ENCODE measurements at regions not wholly inside any gene's neighbourhood (a gene's known extent, or its start where the extent isn't known, plus 50 kb on each side); places are given as distances from the start of the nearest gene placed in this dataset.

DNA sequence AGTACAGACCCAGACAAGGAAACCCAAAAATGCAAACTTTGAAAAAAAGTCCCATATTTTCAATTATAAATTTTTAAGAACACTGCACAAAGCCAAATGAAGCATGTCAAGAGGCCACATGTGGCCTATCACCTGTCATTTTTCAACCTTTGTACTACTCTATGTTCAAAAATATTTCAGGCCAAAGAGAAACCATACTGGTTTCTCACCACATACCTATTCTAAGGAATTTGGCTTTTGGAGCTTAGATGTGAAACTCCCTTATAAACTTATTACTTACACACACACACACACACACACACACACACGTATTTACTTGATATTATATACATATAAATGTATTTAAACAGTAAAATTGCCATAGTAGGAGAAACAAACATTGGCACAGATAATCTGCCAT lies 338.7 kb downstream of the TXNL1 start:
- H3K4me3 ChIP-seq: no peak overlapping the region
- DNase-seq (no peak), ATAC-seq (no peak)
- no peaks in the 10 kb centered on the region for H3K4me1 ChIP-seq (ENCODE audit: low read depth)
- intact Hi-C loops (cut with DNase I, micrococcal nuclease): no loop called here
- TF ChIP-seq, protein P1, sequence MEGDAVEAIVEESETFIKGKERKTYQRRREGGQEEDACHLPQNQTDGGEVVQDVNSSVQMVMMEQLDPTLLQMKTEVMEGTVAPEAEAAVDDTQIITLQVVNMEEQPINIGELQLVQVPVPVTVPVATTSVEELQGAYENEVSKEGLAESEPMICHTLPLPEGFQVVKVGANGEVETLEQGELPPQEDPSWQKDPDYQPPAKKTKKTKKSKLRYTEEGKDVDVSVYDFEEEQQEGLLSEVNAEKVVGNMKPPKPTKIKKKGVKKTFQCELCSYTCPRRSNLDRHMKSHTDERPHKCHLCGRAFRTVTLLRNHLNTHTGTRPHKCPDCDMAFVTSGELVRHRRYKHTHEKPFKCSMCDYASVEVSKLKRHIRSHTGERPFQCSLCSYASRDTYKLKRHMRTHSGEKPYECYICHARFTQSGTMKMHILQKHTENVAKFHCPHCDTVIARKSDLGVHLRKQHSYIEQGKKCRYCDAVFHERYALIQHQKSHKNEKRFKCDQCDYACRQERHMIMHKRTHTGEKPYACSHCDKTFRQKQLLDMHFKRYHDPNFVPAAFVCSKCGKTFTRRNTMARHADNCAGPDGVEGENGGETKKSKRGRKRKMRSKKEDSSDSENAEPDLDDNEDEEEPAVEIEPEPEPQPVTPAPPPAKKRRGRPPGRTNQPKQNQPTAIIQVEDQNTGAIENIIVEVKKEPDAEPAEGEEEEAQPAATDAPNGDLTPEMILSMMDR (IDR thresholded peaks at IDR 0.05): no peak
- no peaks in the 10 kb centered on the region for H3K36me3 ChIP-seq (ENCODE audit: low read depth)
- H3K9me3 ChIP-seq: no peaks in the 10 kb centered on the region

DNA sequence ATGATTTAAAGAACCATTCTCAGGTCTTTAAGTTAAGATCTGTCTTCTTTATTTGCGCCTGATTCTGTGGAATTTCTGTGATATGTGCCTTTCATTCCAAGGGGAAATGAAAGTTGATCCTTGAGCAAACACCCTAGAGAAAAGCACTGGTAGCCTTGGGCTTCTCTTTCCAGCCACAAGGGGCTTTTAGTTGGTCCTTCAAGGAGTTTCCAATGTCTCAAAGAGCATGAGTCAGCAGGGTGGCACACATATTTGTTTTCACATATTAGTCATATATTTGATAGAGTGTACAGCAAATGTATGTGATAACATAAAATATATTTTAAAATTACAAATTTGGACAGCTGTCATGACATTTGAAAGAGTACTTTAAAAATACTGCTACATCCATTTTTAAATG lies 339.5 kb downstream of the TXNL1 start:
- no peaks in the 10 kb centered on the region for H3K4me1 ChIP-seq (ENCODE audit: low read depth)
- H3K9me3 ChIP-seq: no peaks in the 10 kb centered on the region
- intact Hi-C loops (cut with DNase I, micrococcal nuclease): no loop called here
- TF ChIP-seq, protein P1 (IDR thresholded peaks at IDR 0.05): no peak
- no peak overlapping the region for H3K4me3 ChIP-seq
- DNase-seq: no peak
- ATAC-seq: no peak
- no peaks in the 10 kb centered on the region for H3K36me3 ChIP-seq (ENCODE audit: low read depth)

DNA sequence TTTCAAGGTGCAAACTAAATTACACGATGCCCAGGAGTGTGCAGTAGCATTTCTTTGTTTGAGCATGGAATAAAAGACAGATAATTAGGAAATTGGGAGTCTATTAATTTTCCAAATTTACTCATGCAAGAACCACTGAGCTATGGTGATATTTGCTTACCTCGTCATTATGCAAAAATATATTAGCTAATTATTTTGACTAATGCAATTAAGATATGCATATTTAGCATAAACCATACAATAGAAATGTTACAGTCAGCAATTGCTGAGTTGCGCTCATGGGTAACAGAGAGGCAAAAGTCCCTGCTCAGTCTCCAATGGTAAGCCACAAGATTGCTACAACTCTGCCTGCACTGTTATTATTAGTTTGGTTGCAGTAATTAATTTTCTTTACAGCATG lies 342.0 kb downstream of the TXNL1 start:
- ATAC-seq: no peak
- no peak overlapping the region for H3K4me3 ChIP-seq
- intact Hi-C loops (cut with DNase I, micrococcal nuclease): no loop called here
- no peak for DNase-seq
- TF ChIP-seq, protein P1 (IDR thresholded peaks at IDR 0.05): no peak
- no peaks in the 10 kb centered on the region for H3K4me1 ChIP-seq (ENCODE audit: low read depth)
- no peaks in the 10 kb centered on the region for H3K9me3 ChIP-seq
- no peaks in the 10 kb centered on the region for H3K36me3 ChIP-seq (ENCODE audit: low read depth)

DNA sequence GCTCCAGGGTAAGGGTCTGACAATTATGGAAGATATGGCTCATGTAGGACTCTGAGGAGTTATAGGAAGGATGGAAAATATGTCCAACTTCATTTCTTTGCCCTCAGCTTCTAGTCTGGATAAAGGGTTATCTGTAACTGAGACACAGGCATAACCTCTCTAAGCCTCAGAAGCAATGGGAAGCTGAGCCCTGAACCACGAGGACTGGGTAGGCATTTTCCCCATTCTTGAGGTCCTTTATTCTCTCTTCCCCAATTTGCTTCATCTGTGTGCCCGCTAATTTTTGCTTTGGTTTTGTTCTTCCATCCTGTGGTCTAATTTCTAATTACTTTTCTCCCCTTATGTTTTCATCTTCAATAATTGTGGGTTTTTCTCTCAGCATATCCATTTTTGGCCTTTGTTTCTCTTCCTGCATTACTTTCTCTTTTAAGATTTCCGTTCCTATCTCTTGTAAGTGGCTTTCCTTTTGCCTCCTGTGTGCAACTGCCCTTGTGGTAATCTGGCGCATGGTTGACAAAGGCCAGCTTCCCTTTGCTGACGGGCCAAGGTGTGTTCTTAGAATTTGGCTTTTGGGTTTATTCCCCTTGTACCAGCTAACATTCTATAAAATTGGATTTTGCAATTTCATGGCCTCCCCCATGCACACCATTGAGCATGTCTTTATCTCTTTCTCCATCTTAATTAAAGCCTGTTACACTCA lies 343.8 kb downstream of the TXNL1 start:
- intact Hi-C loops (cut with DNase I, micrococcal nuclease): no loop called here
- no peak for ATAC-seq

DNA sequence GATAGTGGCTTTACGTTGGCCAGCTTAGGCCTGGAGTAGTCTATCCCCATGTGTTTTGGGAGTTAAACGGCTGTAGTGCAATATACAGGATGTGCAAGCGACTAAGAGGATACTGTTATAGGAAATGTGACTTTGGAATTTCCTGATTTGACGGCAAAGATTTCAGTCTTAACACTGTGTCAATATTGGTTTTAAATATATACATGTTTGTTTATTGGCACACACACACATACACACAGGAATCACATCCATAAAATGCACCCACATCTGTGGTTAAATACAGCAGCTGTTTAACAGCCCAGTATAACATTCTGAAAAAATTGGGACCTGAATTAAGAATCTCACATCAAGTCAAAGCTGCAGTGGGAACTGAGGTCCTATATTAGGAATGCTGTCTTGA lies 347.1 kb downstream of the TXNL1 start:
- no peaks in the 10 kb centered on the region for H3K36me3 ChIP-seq (ENCODE audit: low read depth)
- no peak for ATAC-seq

More for the DNA sequence above, 343.8 kb downstream of the TXNL1 start:
- H3K4me1 ChIP-seq (ENCODE audit: low read depth): no peaks in the 10 kb centered on the region
- TF ChIP-seq, protein P1 (IDR thresholded peaks at IDR 0.05): no peak
- no peaks in the 10 kb centered on the region for H3K36me3 ChIP-seq (ENCODE audit: low read depth)
- H3K9me3 ChIP-seq: no peaks in the 10 kb centered on the region
- no peak for DNase-seq
- H3K4me3 ChIP-seq: no peak overlapping the region

More for the DNA sequence above, 347.1 kb downstream of the TXNL1 start:
- Histone ChIP-seq H3K4me3 (no peak overlapping the region), H3K9me3 (no peaks in the 10 kb centered on the region), H3K4me1 (ENCODE audit: low read depth) (no peaks in the 10 kb centered on the region)
- DNase-seq: no peak
- TF ChIP-seq, protein P1 (IDR thresholded peaks at IDR 0.05): no peak
- intact Hi-C loops (cut with DNase I, micrococcal nuclease): no loop called here

Measured in mucosa of descending colon (tissue), 3 donors.